Upper lobe of right lung (tissue), 1 donor: ENCODE measurements at regions not wholly inside any gene's neighbourhood (a gene's known extent, or its start where the extent isn't known, plus 50 kb on each side); places are given as distances from the start of the nearest gene placed in this dataset.

Experiments
- ATAC-seq: fragments of 200-7000 bp; cut with Tn5 transposase; one replicate; pipeline ENCODE4 v1.9.1; 2020; ENCODE audit warnings: mild to moderate bottlenecking, moderate library complexity
- DNase-seq: peaks from one replicate; pipeline ENCODE4 v3.0.0-alpha.2; 2020
- H3K27ac ChIP-seq: fragments of 200-600 bp; one replicate; pipeline ENCODE4 v1.8.0; 2022
- H3K27me3 ChIP-seq: fragments of 200-600 bp; one replicate; pipeline ENCODE4 v1.8.0; 2022; ENCODE audit warnings: mild to moderate bottlenecking
- H3K36me3 ChIP-seq: fragments of 200-600 bp; one replicate; pipeline ENCODE4 v1.8.0; 2022
- H3K4me1 ChIP-seq: fragments of 200-600 bp; one replicate; pipeline ENCODE4 v1.8.0; 2022
- H3K4me3 ChIP-seq: fragments of 200-600 bp; one replicate; pipeline ENCODE4 v1.8.0; 2022; ENCODE audit warnings: mild to moderate bottlenecking
- H3K9me3 ChIP-seq: fragments of 200-600 bp; one replicate; pipeline ENCODE4 v1.8.0; 2022
- intact Hi-C: fragments of 100-400 bp; cut with DNase I; formaldehyde crosslinking; loops from one replicate; pipeline ENCODE4 v1.11.0; 2022
- TF ChIP-seq, protein P1 (sequence below): fragments of 200-600 bp; IDR thresholded peaks from one replicate; pipeline ENCODE4 v1.8.0; 2022; ENCODE audit warnings: antibody characterized with exemption
- donor health status: DM: no; HTN: yes; CAD: no; lungs with severe emphysema.

DNA sequence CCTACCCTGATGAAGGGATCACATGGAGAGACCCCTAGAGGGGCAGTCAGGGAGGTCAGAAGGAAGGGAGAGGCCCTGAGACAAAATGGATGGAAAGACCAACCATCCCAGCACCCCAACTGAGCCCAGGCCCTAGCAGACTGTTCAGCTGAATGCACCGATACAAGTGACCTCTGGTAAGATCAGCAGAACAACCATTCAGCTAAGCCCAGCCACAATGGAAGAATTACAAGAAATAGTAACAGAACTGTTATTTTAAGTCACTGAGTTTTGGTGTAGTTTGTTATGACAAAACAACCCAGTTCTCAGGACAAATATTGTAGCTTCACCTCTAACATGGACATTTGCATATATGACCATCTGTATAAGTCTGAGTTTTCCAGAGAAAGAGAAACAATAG is 210.4 kb upstream of the SVIL start:
- Histone ChIP-seq H3K27ac (no peak overlapping the region), H3K4me1 (peaks cover 13% of the 10 kb centered on the region), H3K4me3 (no peak overlapping the region), H3K36me3 (no peaks in the 10 kb centered on the region), H3K9me3 (no peaks in the 10 kb centered on the region), H3K27me3 (no peaks in the 10 kb centered on the region)
- ATAC-seq (no peak), DNase-seq (no peak)
- TF ChIP-seq, protein P1, sequence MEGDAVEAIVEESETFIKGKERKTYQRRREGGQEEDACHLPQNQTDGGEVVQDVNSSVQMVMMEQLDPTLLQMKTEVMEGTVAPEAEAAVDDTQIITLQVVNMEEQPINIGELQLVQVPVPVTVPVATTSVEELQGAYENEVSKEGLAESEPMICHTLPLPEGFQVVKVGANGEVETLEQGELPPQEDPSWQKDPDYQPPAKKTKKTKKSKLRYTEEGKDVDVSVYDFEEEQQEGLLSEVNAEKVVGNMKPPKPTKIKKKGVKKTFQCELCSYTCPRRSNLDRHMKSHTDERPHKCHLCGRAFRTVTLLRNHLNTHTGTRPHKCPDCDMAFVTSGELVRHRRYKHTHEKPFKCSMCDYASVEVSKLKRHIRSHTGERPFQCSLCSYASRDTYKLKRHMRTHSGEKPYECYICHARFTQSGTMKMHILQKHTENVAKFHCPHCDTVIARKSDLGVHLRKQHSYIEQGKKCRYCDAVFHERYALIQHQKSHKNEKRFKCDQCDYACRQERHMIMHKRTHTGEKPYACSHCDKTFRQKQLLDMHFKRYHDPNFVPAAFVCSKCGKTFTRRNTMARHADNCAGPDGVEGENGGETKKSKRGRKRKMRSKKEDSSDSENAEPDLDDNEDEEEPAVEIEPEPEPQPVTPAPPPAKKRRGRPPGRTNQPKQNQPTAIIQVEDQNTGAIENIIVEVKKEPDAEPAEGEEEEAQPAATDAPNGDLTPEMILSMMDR: no peak
- intact Hi-C loops: no loop called here

DNA sequence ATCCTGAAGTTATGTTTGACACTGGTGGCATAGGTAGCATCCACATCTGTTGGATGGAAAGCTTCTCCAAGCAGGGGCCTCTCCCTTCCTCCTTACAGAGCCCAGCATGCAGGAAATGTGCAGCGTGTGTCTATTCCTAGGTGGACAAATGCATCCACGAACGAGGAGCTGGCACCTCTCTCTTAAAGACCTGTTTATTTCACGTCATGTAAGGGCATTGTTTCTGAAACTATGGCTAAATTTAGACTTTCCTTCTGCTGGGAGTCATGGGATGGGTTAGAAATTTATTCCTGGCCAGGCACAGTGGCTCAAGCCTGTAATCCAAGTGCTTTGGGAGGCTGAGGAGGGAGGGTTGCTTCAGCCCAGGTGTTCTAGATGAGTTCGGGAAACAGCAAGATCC is 208.4 kb upstream of the SVIL start:
- Histone ChIP-seq H3K4me1 (no peaks in the 10 kb centered on the region), H3K4me3 (no peak overlapping the region), H3K9me3 (no peaks in the 10 kb centered on the region), H3K36me3 (no peaks in the 10 kb centered on the region), H3K27me3 (no peaks in the 10 kb centered on the region), H3K27ac (no peak overlapping the region)
- intact Hi-C loops: no loop called here
- DNase-seq: no peak
- no peak for ATAC-seq
- TF ChIP-seq, protein P1: no peak

DNA sequence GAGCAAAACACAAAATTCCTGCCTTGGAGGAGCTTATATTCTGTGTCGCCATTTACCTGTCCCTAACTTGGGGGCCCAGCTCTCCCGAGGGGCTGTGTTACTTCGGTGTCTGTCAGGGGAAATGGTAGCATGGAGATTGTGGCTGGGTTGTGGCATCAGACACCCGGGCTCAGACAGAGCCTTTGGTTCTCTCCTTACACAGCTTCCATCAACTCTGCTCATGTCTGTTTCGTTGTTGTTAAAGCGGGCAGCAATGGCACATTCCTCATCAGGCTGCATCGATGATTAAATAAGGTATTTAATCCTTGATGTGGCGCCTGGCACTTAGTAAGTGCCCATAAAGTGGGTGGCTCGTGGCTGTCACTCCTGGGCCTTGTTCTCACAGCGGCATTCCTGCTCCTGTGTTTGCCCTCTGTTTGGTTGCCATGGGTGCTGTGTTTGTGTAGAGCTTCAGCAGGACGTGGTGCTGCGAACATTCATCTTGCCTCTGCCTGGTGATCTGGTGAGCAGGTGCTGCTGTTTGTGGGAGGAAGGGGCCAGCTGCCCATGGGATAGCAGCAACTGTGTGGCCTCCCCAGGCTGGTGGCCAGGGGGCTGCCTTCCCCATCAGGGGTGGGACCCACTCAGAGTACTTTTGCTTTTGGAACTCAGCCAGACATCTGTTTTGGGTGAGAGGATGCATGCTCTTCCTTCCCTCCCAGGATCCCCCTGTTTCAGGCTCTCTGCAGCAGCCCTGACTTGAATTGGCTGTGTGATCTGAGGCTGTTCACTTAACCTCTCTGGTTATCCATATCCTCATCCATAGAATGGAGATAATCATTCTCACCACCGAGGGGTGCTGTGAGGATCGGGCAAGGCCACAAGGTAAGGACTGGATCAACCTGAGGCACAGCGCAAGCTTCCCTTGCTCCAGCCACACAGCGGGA is 207.2 kb upstream of the SVIL start:
- Histone ChIP-seq H3K4me3 (no peak overlapping the region), H3K36me3 (no peaks in the 10 kb centered on the region), H3K4me1 (no peaks in the 10 kb centered on the region), H3K9me3 (no peaks in the 10 kb centered on the region), H3K27me3 (no peaks in the 10 kb centered on the region), H3K27ac (peak overlapping the region; percentile 24)
- ATAC-seq: peak; percentile 79
- DNase-seq: peak; percentile 67
- TF ChIP-seq, protein P1: no peak
- intact Hi-C loops: no loop called here

DNA sequence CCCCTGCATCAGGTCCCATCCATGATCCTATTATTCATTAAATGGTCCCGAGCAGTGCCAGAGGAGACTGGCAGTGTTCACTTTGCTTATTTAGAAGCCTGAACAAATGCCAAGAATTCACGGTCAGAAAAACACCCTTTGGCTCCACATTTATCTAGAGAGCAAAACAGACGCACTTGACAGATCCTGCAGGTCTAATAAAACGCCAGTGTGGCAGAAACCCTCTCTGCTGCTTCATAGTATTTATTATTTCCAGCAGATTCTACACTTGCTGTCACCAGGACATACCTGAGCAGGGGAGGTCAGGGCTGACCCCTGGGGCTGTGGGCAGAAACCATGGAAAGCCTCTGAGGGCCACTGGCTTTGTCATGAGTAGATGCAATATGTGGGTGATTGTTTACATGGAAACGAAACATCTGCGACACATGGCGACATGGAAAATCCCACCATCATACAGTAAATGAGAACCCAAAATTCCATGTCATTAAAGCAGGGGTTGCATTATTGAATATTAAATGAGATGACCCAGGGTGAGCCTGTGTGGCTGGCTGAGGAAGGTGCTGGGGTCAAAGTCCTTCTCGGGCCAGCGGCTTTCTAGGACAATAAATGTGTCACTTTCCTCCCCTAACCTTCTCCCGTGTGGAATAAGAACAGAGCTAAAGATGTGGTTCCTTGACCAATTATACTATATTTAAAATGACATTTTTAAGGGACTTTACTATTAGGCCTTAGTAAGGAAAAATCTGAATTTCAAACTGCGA is 205.9 kb upstream of the SVIL start:
- Histone ChIP-seq H3K27me3 (no peaks in the 10 kb centered on the region), H3K4me3 (no peak overlapping the region), H3K27ac (peak overlapping the region; percentile 31), H3K4me1 (no peaks in the 10 kb centered on the region), H3K9me3 (no peaks in the 10 kb centered on the region), H3K36me3 (no peaks in the 10 kb centered on the region)
- TF ChIP-seq, protein P1: no peak
- intact Hi-C loops: no loop called here
- ATAC-seq: no peak
- DNase-seq: no peak

DNA sequence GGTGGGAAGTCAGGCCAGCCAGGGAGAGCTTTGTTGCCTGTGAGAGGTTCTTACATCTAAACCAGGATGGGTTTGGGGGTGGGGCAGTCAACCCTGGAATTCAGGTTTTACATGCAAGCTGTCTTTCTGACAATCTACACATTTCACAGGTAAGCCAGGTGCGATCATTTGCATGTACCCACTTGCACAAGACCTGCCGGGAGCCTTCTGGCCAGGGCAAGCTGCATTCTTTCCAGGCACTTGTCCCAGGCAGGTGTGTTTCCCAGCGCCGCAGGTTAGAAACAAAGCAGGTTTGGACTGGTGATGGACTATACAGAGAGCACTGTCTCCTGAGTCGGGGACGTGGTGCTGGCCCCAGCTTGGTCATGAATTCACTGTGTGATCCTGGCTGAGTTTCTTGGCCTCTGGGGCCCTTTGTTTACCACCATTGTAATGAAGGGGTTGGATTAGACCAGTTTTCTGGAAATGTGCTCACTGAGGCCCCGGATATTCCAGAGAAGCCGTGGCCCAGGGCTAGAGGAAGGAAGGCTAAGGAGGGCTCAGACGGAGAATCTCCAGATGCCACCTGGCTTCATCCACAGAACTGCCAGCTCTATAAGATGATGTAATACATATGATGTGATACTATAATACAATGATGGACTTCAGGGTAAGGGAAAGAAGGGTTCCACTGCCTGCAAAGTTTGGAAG is 205.2 kb upstream of the SVIL start:
- peak; percentile 81 for ATAC-seq
- Histone ChIP-seq H3K27me3 (no peaks in the 10 kb centered on the region), H3K27ac (peak overlapping the region; percentile 31), H3K4me1 (no peaks in the 10 kb centered on the region), H3K4me3 (no peak overlapping the region), H3K36me3 (no peaks in the 10 kb centered on the region), H3K9me3 (no peaks in the 10 kb centered on the region)
- DNase-seq: peak; percentile 78
- intact Hi-C loops: no loop called here
- TF ChIP-seq, protein P1: no peak
